GM12878 (cell line): ENCODE measurements at regions not wholly inside any gene's neighbourhood (a gene's known extent, or its start where the extent isn't known, plus 50 kb on each side); places are given as distances from the start of the nearest gene placed in this dataset.

Experiments
- ATAC-seq: fragments of 200-7000 bp; cut with Tn5 transposase; 3 replicates; pipeline ENCODE4 v1.9.1; 2020; ENCODE audit warnings: mild to moderate bottlenecking, moderate library complexity
- BruUV-seq: library from RNA; stranded (reverse); fragments of 400-500 nt; replicated peaks from 2 replicates; lab custom pipeline; 2021; lab: Mats Ljungman, UMichigan
- CTCF ChIA-PET: fragments of 300-600 bp; sonication (Branson Sonifier 250); formaldehyde crosslinking; extraction: SDS; loops from one replicate; lab custom pipeline; 2021; ENCODE audit warnings: inconsistent platforms; lab: Yijun Ruan, JAX
- POLR2A ChIA-PET: fragments of 350-600 bp; formaldehyde crosslinking; extraction: SDS; loops from one replicate; lab custom pipeline; 2021; ENCODE audit warnings: inconsistent platforms; lab: Charles Lee
- RAD21 ChIA-PET: fragments of 300-600 bp; sonication (Branson Sonifier 250); formaldehyde crosslinking; loops from one replicate; lab custom pipeline; 2023; ENCODE audit warnings: antibody characterized with exemption; ENCODE audit not compliant: unreplicated experiment; lab: Charles Lee
- SMC1A ChIA-PET: fragments of 300-600 bp; sonication (Branson Sonifier 250); formaldehyde crosslinking; loops from one replicate; lab custom pipeline; 2023; ENCODE audit not compliant: unreplicated experiment, uncharacterized antibody; lab: Charles Lee
- DNase-seq: peaks from one replicate; pipeline ENCODE4 v3.0.0-alpha.2; 2011; ENCODE audit warnings: low read depth, low spot score
- FAIRE-seq: peaks from 3 replicates; lab custom pipeline; 2011; peaks lifted over from hg19 to GRCh38; lab: Jason Lieb, UNC
- H2AFZ ChIP-seq: 2 replicates; pipeline ENCODE4 v1.6.0; 2011; ENCODE audit warnings: low read depth, low read length, control low read depth; ENCODE audit not compliant: control insufficient read depth
- H3K27ac ChIP-seq: 2 replicates; pipeline ENCODE4 v1.5.1; 2011; ENCODE audit warnings: control low read depth; ENCODE audit not compliant: control insufficient read depth, insufficient read depth
- H3K27me3 ChIP-seq, 2 experiments: replicated peaks in 1 of 2; 2 replicates each; pipeline versions ENCODE4 v1.6.0 to v1.6.1; 2011; ENCODE audit warnings: low read length in 1 of 2; ENCODE audit not compliant: control insufficient read depth in 2 of 2, insufficient read depth in 2 of 2
- H3K36me3 ChIP-seq, 2 experiments: 2 replicates each; pipeline ENCODE4 v1.5.1; 2011; ENCODE audit warnings: low read length in 1 of 2; ENCODE audit not compliant: control insufficient read depth in 2 of 2, insufficient read depth in 2 of 2
- H3K4me1 ChIP-seq: 2 replicates; pipeline ENCODE4 v1.6.1; 2011; ENCODE audit warnings: mild to moderate bottlenecking, low read length, moderate library complexity, mixed read lengths; ENCODE audit not compliant: control insufficient read depth, insufficient read depth
- H3K4me2 ChIP-seq: 2 replicates; pipeline ENCODE4 v1.6.0; 2011; ENCODE audit warnings: control low read depth; ENCODE audit not compliant: control insufficient read depth, insufficient read depth
- H3K4me3 ChIP-seq: fragments of 200-600 bp; sonication (generic); 2 replicates; pipeline ENCODE4 v1.5.1; 2016
- H3K79me2 ChIP-seq: 2 replicates; pipeline ENCODE4 v1.6.0; 2011; ENCODE audit warnings: low read length; ENCODE audit not compliant: control insufficient read depth, insufficient read depth
- H3K9ac ChIP-seq: 2 replicates; pipeline ENCODE4 v1.8.0; 2011; ENCODE audit warnings: low read length, control low read depth, mixed read lengths; ENCODE audit not compliant: control insufficient read depth, insufficient read depth
- H3K9me3 ChIP-seq: replicated peaks from 3 replicates; pipeline ENCODE4 v1.5.1; 2011; ENCODE audit warnings: mild to moderate bottlenecking, low read length; ENCODE audit not compliant: control insufficient read depth, insufficient read depth
- H4K20me1 ChIP-seq: 2 replicates; pipeline ENCODE4 v1.6.0; 2011; ENCODE audit not compliant: control insufficient read depth, insufficient read depth
- BCLAF1 ChIP-seq: fragments of 450-650 bp; IDR thresholded peaks from 2 replicates; pipeline ENCODE4 v1.6.1; 2017; ENCODE audit warnings: antibody characterized with exemption, mild to moderate bottlenecking, moderate library complexity
- CREM ChIP-seq: IDR thresholded peaks from 2 replicates; pipeline ENCODE4 v1.6.1; 2014; ENCODE audit warnings: antibody characterized with exemption, low read depth
- E4F1 ChIP-seq: fragments of 450-650 bp; IDR thresholded peaks from 2 replicates; pipeline ENCODE4 v1.6.1; 2018; ENCODE audit warnings: borderline replicate concordance, mild to moderate bottlenecking; ENCODE audit not compliant: partially characterized antibody
- ESRRA ChIP-seq: IDR thresholded peaks from 2 replicates; pipeline ENCODE4 v1.6.1; 2012; ENCODE audit warnings: mild to moderate bottlenecking, low read length, improper control_type of control experiment
- EZH2 ChIP-seq: IDR thresholded peaks from 2 replicates; pipeline ENCODE4 v1.6.1; 2012; ENCODE audit warnings: low read depth, mild to moderate bottlenecking, control low read depth, inconsistent platforms, low read length, borderline replicate concordance; ENCODE audit not compliant: control insufficient read depth
- IKZF1 ChIP-seq: fragments of 450-650 bp; conservative IDR thresholded peaks from 2 replicates; pipeline ENCODE4 v1.6.1; 2017; ENCODE audit warnings: antibody characterized with exemption, mild to moderate bottlenecking
- NR2C1 ChIP-seq: fragments of 450-650 bp; IDR thresholded peaks from 2 replicates; pipeline ENCODE4 v1.6.1; 2017; ENCODE audit warnings: antibody characterized with exemption, mild to moderate bottlenecking, moderate library complexity
- NR2C2 ChIP-seq: IDR thresholded peaks from 2 replicates; pipeline ENCODE4 v1.6.1; 2011; ENCODE audit warnings: borderline replicate concordance, low read depth; ENCODE audit not compliant: control insufficient read depth, insufficient read length
- NRF1 ChIP-seq: conservative IDR thresholded peaks from 2 replicates; pipeline ENCODE4 v1.6.1; 2011; ENCODE audit warnings: mild to moderate bottlenecking, low read depth, low read length, improper control_type of control experiment
- PAX5 ChIP-seq: IDR thresholded peaks from 2 replicates; pipeline ENCODE4 v1.6.1; 2011; ENCODE audit warnings: low read depth, low read length, borderline replicate concordance
- PAX8 ChIP-seq: fragments of 450-650 bp; IDR thresholded peaks from 2 replicates; pipeline ENCODE4 v1.6.1; 2017; ENCODE audit warnings: mild to moderate bottlenecking, moderate library complexity
- POLR2AphosphoS2 ChIP-seq: IDR thresholded peaks from 2 replicates; pipeline ENCODE4 v1.6.1; 2011; ENCODE audit warnings: low read depth, mild to moderate bottlenecking, low read length, improper control_type of control experiment, moderate library complexity
- RAD51 ChIP-seq: fragments of 450-650 bp; IDR thresholded peaks from 2 replicates; pipeline ENCODE4 v1.6.1; 2016; ENCODE audit warnings: moderate library complexity, mild to moderate bottlenecking, inconsistent platforms
- SP1 ChIP-seq: IDR thresholded peaks from one replicate; pipeline ENCODE4 v1.6.1; 2011; ENCODE audit warnings: low read depth, low read length
- TCF7 ChIP-seq: IDR thresholded peaks from 2 replicates; pipeline ENCODE4 v1.6.1; 2014; ENCODE audit warnings: antibody characterized with exemption, borderline replicate concordance
- ZBED1 ChIP-seq: IDR thresholded peaks from 2 replicates; pipeline ENCODE4 v1.6.1; 2016; ENCODE audit warnings: borderline replicate concordance
- ZNF622 ChIP-seq: fragments of 450-650 bp; IDR thresholded peaks from 2 replicates; pipeline ENCODE4 v1.6.1; 2017; ENCODE audit warnings: mild to moderate bottlenecking, inconsistent platforms
- WGBS: methylation state at CpG from one replicate; pipeline ENCODE4 v1.1.6; 2016; ENCODE audit warnings: low lambda C conversion rate; ENCODE audit not compliant: insufficient replicate concordance, insufficient coverage; ENCODE audit errors: missing lambda C conversion rate; 5-methylcytosine and 5-hydroxymethylcytosine counted together
- in situ Hi-C: fragments of 300-500 bp; cut with MboI; formaldehyde crosslinking; loops from 9 replicates; pipeline ENCODE4 v1.14.3; 2018; ENCODE audit warnings: mixed read lengths
- intact Hi-C: fragments of 100-400 bp; cut with micrococcal nuclease; formaldehyde crosslinking; loops from one replicate; pipeline ENCODE4 v1.14.2; 2022; ENCODE audit not compliant: unreplicated experiment
- TF ChIP-seq, protein P1 (sequence below): fragments of 450-650 bp; conservative IDR thresholded peaks from 2 replicates; pipeline ENCODE4 v1.6.1; 2017; ENCODE audit warnings: mild to moderate bottlenecking, moderate library complexity

DNA sequence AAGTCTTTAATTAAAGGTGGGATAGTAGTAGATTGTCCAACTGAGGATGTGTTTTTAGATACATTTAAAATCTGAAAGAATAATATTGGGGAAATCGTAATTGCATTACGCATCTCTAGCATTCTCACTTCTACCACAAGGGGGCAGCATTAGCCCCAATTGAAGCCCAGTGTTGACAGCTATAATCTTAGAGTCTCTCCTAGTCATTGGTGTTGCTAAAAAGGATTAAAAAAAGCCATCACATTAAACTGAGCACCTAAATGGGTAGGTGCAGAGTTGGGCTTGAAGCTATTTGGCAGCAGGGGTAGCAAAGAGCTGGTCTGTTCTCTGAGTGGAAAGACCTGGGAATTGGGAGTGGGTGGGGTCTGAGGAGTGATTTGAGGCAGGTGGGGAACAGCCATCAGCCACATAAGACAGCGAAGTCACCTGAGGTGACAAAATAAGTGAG is 177.2 kb downstream of the OSTF1 start (continued):
- TF ChIP-seq CREM: no peak
- TF ChIP-seq, all 136 proteins: peak for 3

GRCh38 chr9:75269197-75269596 is 180.9 kb downstream of the OSTF1 start:
- Histone ChIP-seq H3K4me2 (no peak overlapping the region), H3K27ac (no peak overlapping the region), H4K20me1 (no peaks in the 10 kb centered on the region), H3K9ac (no peak overlapping the region), H3K4me3 (no peak overlapping the region), H2AFZ (no peak overlapping the region), H3K9me3 (no peaks in the 10 kb centered on the region), H3K36me3 (no peaks in the 10 kb centered on the region), H3K27me3 (no peaks in the 10 kb centered on the region), H3K4me1 (no peaks in the 10 kb centered on the region), H3K79me2 (no peaks in the 10 kb centered on the region)
- POLR2A ChIA-PET: no interaction called here
- in situ Hi-C loops: no loop called here
- FAIRE-seq (no peak), DNase-seq (no peak), ATAC-seq (no peak)
- CTCF ChIA-PET: interaction anchor here (1.0 to 1.5 kb wide), 2 partner anchors 8 to 597 kb away, joined by 3 read pairs; no protein-coding TSS in a partner anchor
- intact Hi-C loops: loop anchor here (5.0 to 10.0 kb wide), 3 partner anchors 213 to 1436 kb away; no protein-coding TSS in a partner anchor
- SMC1A ChIA-PET: no interaction called here
- RAD21 ChIA-PET: interaction anchor here (1.1 kb wide), 1 partner anchor 9 kb away, joined by 3 read pairs; no protein-coding TSS in a partner anchor
- no TSS peak for BruUV-seq
- WGBS: 53% methylated on average over 5 of the region's 5 CpGs
- TF ChIP-seq BCLAF1 (no peak), NR2C2 (no peak), E4F1 (no peak), NR2C1 (no peak), NRF1 (no peak), ESRRA (no peak), ZBED1 (no peak), PAX8 (no peak), IKZF1 (no peak), TCF7 (no peak), SP1 (no peak), ZNF622 (no peak), PAX5 (no peak), POLR2AphosphoS2 (no peak), EZH2 (no peak), RAD51 (no peak)
- TF ChIP-seq, protein P1, sequence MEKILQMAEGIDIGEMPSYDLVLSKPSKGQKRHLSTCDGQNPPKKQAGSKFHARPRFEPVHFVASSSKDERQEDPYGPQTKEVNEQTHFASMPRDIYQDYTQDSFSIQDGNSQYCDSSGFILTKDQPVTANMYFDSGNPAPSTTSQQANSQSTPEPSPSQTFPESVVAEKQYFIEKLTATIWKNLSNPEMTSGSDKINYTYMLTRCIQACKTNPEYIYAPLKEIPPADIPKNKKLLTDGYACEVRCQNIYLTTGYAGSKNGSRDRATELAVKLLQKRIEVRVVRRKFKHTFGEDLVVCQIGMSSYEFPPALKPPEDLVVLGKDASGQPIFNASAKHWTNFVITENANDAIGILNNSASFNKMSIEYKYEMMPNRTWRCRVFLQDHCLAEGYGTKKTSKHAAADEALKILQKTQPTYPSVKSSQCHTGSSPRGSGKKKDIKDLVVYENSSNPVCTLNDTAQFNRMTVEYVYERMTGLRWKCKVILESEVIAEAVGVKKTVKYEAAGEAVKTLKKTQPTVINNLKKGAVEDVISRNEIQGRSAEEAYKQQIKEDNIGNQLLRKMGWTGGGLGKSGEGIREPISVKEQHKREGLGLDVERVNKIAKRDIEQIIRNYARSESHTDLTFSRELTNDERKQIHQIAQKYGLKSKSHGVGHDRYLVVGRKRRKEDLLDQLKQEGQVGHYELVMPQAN: no peak
